Thymus (tissue), 11 donors: ENCODE measurements at regions not wholly inside any gene's neighbourhood (a gene's known extent, or its start where the extent isn't known, plus 50 kb on each side); places are given as distances from the start of the nearest gene placed in this dataset.
"Not testable (repeated sequence)": the region's sequence is repeated elsewhere in the genome, so short reads cannot be mapped to it uniquely, and the experiment has no call there.

Experiments used
- DNase-seq, 9 donors: peaks; one replicate each; pipeline ENCODE4 v3.0.0-alpha.2; 2013; ENCODE audit warnings: low spot score in 9 of 9, low read depth in 6 of 9, missing footprints in 1 of 9
- H3K27ac ChIP-seq, 2 donors: one replicate each; pipeline ENCODE4 v1.5.1; 2013; ENCODE audit warnings: control low read depth in 1 of 2, low read depth in 1 of 2, low read length in 1 of 2, mild to moderate bottlenecking in 1 of 2, moderate library complexity in 1 of 2
- H3K27me3 ChIP-seq, 2 donors: one replicate each; pipeline ENCODE4 v1.5.1; 2013; ENCODE audit warnings: low read length in 1 of 2; ENCODE audit not compliant: control insufficient read depth in 2 of 2, insufficient read depth in 1 of 2
- H3K36me3 ChIP-seq, 2 donors: one replicate each; pipeline ENCODE4 v1.5.1; 2013; ENCODE audit warnings: low read length in 1 of 2, mild to moderate bottlenecking in 1 of 2, moderate library complexity in 1 of 2; ENCODE audit not compliant: control insufficient read depth in 2 of 2, insufficient read depth in 2 of 2
- H3K4me1 ChIP-seq, 2 donors: one replicate each; pipeline ENCODE4 v1.5.1; 2013; ENCODE audit warnings: low read length in 2 of 2; ENCODE audit not compliant: control insufficient read depth in 2 of 2, insufficient read depth in 2 of 2
- H3K4me3 ChIP-seq, 2 donors: one replicate each; pipeline ENCODE4 v1.5.1; 2013; ENCODE audit warnings: low read length in 2 of 2, control low read depth in 1 of 2, mild to moderate bottlenecking in 1 of 2
- H3K9me3 ChIP-seq, 2 donors: one replicate each; pipeline ENCODE4 v1.5.1; 2013; ENCODE audit warnings: low read length in 1 of 2, mild to moderate bottlenecking in 1 of 2; ENCODE audit not compliant: control insufficient read depth in 2 of 2, insufficient read depth in 1 of 2
- WGBS: extraction: QIAGEN DNeasy Blood & Tissue Kit; methylation state at CpG from one replicate; pipeline ENCODE4 v1.1.7; 2013; 5-methylcytosine and 5-hydroxymethylcytosine counted together
- donor health status: healthy.

GRCh38 chrX:120731386-120731785 lies 101.5 kb upstream of the C1GALT1C1 start:
- Histone ChIP-seq H3K27ac (no peak overlapping the region), H3K4me3 (no peak overlapping the region), H3K36me3 (no peaks in the 10 kb centered on the region), H3K4me1 (peaks cover 0 to 6% of the 10 kb centered on the region in 2 donors), H3K27me3 (no peaks in the 10 kb centered on the region), H3K9me3 (no peaks in the 10 kb centered on the region)
- 72% methylated on average over 4 of the region's 4 CpGs for WGBS
- DNase-seq: no peak

DNA sequence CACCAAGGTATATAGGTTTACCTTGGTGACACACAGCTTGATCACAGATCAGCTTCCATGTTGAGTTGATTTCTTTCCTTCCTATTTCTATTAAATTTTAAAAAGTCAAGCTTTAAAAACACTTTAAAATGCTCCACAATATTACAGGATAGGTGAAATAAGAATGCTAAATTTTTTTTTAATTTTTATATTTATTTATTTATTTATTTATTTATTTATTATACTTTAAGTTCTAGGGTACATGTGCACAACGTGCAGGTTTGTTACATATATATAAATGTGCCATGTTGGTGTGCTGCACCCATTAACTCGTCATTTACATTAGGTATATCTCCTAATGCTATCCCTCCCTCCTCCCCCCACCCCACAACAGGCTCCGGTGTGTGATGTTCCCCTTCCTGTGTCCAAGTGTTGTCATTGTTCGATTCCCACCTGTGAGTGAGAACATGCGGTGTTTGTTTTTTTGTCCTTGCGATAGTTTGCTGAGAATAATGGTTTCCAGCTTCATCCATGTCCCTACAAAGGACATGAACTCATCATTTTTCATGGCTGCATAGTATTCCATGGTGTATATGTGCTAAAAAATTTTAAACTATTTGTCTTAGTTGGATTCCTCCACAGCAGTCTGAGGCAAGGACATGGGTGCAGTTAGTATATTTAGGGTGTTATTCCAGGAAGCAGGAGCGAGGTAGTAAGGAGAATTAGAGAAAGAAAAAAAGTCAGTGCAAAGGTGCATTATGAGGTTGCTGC lies 99.8 kb upstream of the C1GALT1C1 start:
- not testable (repeated sequence) for H3K36me3 ChIP-seq, DNase-seq, H3K27me3 ChIP-seq, H3K9me3 ChIP-seq, H3K27ac ChIP-seq, H3K4me1 ChIP-seq, H3K4me3 ChIP-seq
- 97% methylated on average over 7 of the region's 7 CpGs for WGBS

DNA sequence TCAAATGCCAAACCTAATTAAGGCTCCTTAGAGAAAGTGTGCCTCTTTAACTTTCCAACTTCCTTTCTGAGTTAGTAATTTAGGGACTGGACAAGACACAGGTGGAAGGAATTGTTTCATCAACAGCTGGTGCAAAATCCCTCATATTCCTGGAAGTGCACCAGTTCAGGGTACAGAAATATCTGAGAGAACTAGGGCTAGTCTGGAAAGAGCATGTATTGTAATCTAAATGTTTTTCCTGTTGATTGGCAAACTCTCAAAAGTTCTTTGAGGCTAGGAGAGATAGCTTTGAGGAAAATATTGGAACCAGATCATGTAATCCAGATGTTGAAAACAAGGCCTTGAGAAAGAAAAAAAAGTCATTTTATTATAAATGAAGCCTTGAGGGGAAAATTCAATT lies 98.1 kb upstream of the C1GALT1C1 start:
- Histone ChIP-seq H3K4me3 (no peak overlapping the region), H3K4me1 (no peaks in the 10 kb centered on the region), H3K9me3 (no peaks in the 10 kb centered on the region), H3K27ac (no peak overlapping the region), H3K27me3 (no peaks in the 10 kb centered on the region), H3K36me3 (no peaks in the 10 kb centered on the region)
- no peak for DNase-seq

- Histone ChIP-seq H3K4me1 (no peaks in the 10 kb centered on the region), H3K9me3 (no peaks in the 10 kb centered on the region), H3K36me3 (no peaks in the 10 kb centered on the region), H3K27me3 (no peaks in the 10 kb centered on the region), H3K27ac (no peak overlapping the region), H3K4me3 (no peak overlapping the region)
- DNase-seq: no peak
- WGBS: 91% methylated on average over 2 of the region's 2 CpGs
These were observed 97.6 kb upstream of the C1GALT1C1 start for GRCh38 chrX:120727452-120727851.

DNA sequence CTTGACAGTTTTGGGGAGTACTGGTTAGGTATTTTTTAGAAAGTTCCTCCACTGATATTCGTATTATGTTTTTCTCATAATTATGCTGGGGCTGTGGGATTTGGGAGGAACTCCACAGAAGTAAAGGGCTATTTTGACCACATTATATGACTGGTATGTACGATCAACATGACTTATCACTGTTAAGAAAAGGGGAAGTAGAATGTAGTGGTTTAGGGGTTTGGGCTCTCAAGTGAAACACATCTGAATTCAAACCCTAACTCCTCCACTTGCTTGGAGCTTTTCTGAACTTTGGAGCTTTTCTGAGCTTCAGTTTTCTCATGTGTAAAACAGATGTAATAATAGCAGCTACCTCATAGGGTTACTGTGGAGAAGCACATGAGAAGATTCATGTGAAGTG lies 96.4 kb upstream of the C1GALT1C1 start:
- H3K4me1 ChIP-seq: no peaks in the 10 kb centered on the region
- no peak overlapping the region for H3K4me3 ChIP-seq
- no peaks in the 10 kb centered on the region for H3K9me3 ChIP-seq
- no peak overlapping the region for H3K27ac ChIP-seq
- H3K36me3 ChIP-seq: no peaks in the 10 kb centered on the region
- WGBS: 18% methylated on average over 2 of the region's 2 CpGs
- no peak for DNase-seq
- no peaks in the 10 kb centered on the region for H3K27me3 ChIP-seq

GRCh38 chrX:120725874-120726273 lies 96.0 kb upstream of the C1GALT1C1 start:
- no peaks in the 10 kb centered on the region for H3K27me3 ChIP-seq
- DNase-seq: no peak
- 100% methylated on average over 1 of the region's 1 CpG for WGBS
- no peaks in the 10 kb centered on the region for H3K36me3 ChIP-seq
- no peaks in the 10 kb centered on the region for H3K4me1 ChIP-seq
- no peaks in the 10 kb centered on the region for H3K9me3 ChIP-seq
- no peak overlapping the region for H3K4me3 ChIP-seq
- no peak overlapping the region for H3K27ac ChIP-seq

- WGBS: 96% methylated on average over 2 of the region's 2 CpGs
- no peaks in the 10 kb centered on the region for H3K27me3 ChIP-seq
- H3K9me3 ChIP-seq: no peaks in the 10 kb centered on the region
- no peak for DNase-seq
- H3K27ac ChIP-seq: no peak overlapping the region
- H3K36me3 ChIP-seq: no peaks in the 10 kb centered on the region
- no peak overlapping the region for H3K4me3 ChIP-seq
- no peaks in the 10 kb centered on the region for H3K4me1 ChIP-seq
These were observed 89.8 kb upstream of the C1GALT1C1 start for GRCh38 chrX:120719622-120720021.

GRCh38 chrX:120718969-120719368 lies 89.1 kb upstream of the C1GALT1C1 start:
- no peak for DNase-seq
- Histone ChIP-seq H3K36me3 (no peaks in the 10 kb centered on the region), H3K27ac (no peak overlapping the region), H3K4me1 (no peaks in the 10 kb centered on the region), H3K9me3 (no peaks in the 10 kb centered on the region), H3K4me3 (no peak overlapping the region), H3K27me3 (no peaks in the 10 kb centered on the region)
- WGBS: 96% methylated on average over 2 of the region's 2 CpGs

GRCh38 chrX:120702337-120702736 lies 72.5 kb upstream of the C1GALT1C1 start:
- not testable (repeated sequence) for H3K27ac ChIP-seq, H3K27me3 ChIP-seq, H3K9me3 ChIP-seq, H3K36me3 ChIP-seq, H3K4me1 ChIP-seq, H3K4me3 ChIP-seq, DNase-seq
- 99% methylated on average over 2 of the region's 2 CpGs for WGBS
